Erythroblast (primary cell): ENCODE measurements at regions not wholly inside any gene's neighbourhood (a gene's known extent, or its start where the extent isn't known, plus 50 kb on each side); places are given as distances from the start of the nearest gene placed in this dataset.

Source experiments
- GATA1 ChIP-seq: IDR thresholded peaks from 2 replicates; pipeline ENCODE4 v1.6.1; 2011; ENCODE audit warnings: low read depth, mild to moderate bottlenecking, control low read depth, low read length, moderate library complexity
- POLR2A ChIP-seq: IDR thresholded peaks from 2 replicates; pipeline ENCODE4 v1.6.1; 2011; ENCODE audit warnings: mild to moderate bottlenecking, low read length

DNA sequence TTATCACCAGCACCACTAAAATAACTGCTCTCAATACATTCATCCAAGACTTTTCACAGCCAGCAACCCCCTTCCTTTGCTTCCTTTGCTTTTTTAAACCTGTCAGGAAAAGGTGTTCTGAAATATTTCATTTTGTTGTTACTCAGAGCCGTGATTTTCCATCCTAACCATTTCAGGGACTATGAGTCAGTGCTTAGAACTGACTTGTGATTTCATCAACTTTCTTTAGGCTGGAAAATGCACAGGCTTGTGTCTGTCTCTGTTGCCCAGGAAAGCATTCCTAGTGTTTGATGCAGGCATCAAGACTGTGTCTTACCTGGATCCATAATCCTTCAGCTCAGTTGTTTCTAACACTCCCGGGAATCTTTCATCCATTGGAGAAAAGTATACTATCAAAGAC, 805.6 kb downstream of the BRINP1 start:
- no peak for TF ChIP-seq POLR2A
- TF ChIP-seq GATA1, result no peak
